Endometrium (tissue), 2 donors: ENCODE measurements at regions not wholly inside any gene's neighbourhood (a gene's known extent, or its start where the extent isn't known, plus 50 kb on each side); places are given as distances from the start of the nearest gene placed in this dataset.
A peak's percentile ranks its signal among the peaks of the same experiment; 100 is the strongest.

ENCODE experiments used
- FAIRE-seq: peaks from 2 replicates; lab custom pipeline; 2012; peaks lifted over from hg19 to GRCh38; lab: Jason Lieb, UNC
- donor health status: control.
- donor health status: control.

GRCh38 chr11:95485115-95485900, 254.3 kb upstream of the SESN3 start:
- FAIRE-seq, result peak; percentile 21

- peak; percentile 15 for FAIRE-seq
Observed at GRCh38 chr11:95483339-95483738, 252.3 kb upstream of the SESN3 start.

GRCh38 chr11:95478003-95478402, 247.0 kb upstream of the SESN3 start:
- FAIRE-seq, result no peak

GRCh38 chr11:95469258-95469657, 238.3 kb upstream of the SESN3 start:
- FAIRE-seq, result no peak

- FAIRE-seq, result no peak
Observed at GRCh38 chr11:95466416-95466815, 235.4 kb upstream of the SESN3 start.

- FAIRE-seq, result no peak
Observed at GRCh38 chr11:95465887-95466286, 234.9 kb upstream of the SESN3 start.

- no peak for FAIRE-seq
Observed at GRCh38 chr11:95461858-95462257, 230.9 kb upstream of the SESN3 start.

- no peak for FAIRE-seq
Observed at GRCh38 chr11:95461348-95461747, 230.3 kb upstream of the SESN3 start.

- no peak for FAIRE-seq
Observed at GRCh38 chr11:95459291-95460042, 228.5 kb upstream of the SESN3 start.

GRCh38 chr11:95456714-95457491, 225.9 kb upstream of the SESN3 start:
- FAIRE-seq, result no peak

- FAIRE-seq, result no peak
Observed at GRCh38 chr11:95455228-95455970, 224.4 kb upstream of the SESN3 start.

GRCh38 chr11:95453616-95454171, 222.7 kb upstream of the SESN3 start:
- no peak for FAIRE-seq

GRCh38 chr11:95451682-95452081, 220.7 kb upstream of the SESN3 start:
- no peak for FAIRE-seq

- no peak for FAIRE-seq
Observed at GRCh38 chr11:95451261-95451660, 220.3 kb upstream of the SESN3 start.

- FAIRE-seq, result no peak
Observed at GRCh38 chr11:95450547-95451123, 219.6 kb upstream of the SESN3 start.

GRCh38 chr11:95445746-95446333, 214.8 kb upstream of the SESN3 start:
- no peak for FAIRE-seq

- no peak for FAIRE-seq
Observed at GRCh38 chr11:95444309-95445241, 213.6 kb upstream of the SESN3 start.

GRCh38 chr11:95443386-95443785, 212.4 kb upstream of the SESN3 start:
- FAIRE-seq, result no peak

GRCh38 chr11:95442531-95443050, 211.6 kb upstream of the SESN3 start:
- no peak for FAIRE-seq
